Bronchial epithelial cell (primary cell): ENCODE measurements at regions not wholly inside any gene's neighbourhood (a gene's known extent, or its start where the extent isn't known, plus 50 kb on each side); places are given as distances from the start of the nearest gene placed in this dataset.

Experiments used
- DNase-seq: peaks from one replicate; pipeline ENCODE4 v3.0.0-alpha.2; 2010; ENCODE audit warnings: low read depth
- FAIRE-seq: peaks from 2 replicates; lab custom pipeline; 2011; peaks lifted over from hg19 to GRCh38; lab: Jason Lieb, UNC
- H3K27me3 ChIP-seq: 2 replicates; pipeline ENCODE4 v1.5.1; 2011; ENCODE audit warnings: low read length; ENCODE audit not compliant: control insufficient read depth, insufficient read depth
- H3K36me3 ChIP-seq: 2 replicates; pipeline ENCODE4 v1.5.1; 2011; ENCODE audit warnings: low read length; ENCODE audit not compliant: control insufficient read depth, insufficient read depth
- H3K4me3 ChIP-seq: 2 replicates; pipeline ENCODE4 v1.5.1; 2011; ENCODE audit warnings: mild to moderate bottlenecking, low read depth, low read length, control low read depth
- CTCF ChIP-seq: IDR thresholded peaks from 2 replicates; pipeline ENCODE4 v1.5.1; 2011; ENCODE audit warnings: mild to moderate bottlenecking, moderate library complexity, low read length, control low read depth, inconsistent platforms; ENCODE audit not compliant: insufficient read depth, severe bottlenecking

- TF ChIP-seq CTCF = no peak
- Histone ChIP-seq H3K36me3 (no peaks in the 10 kb centered on the region), H3K27me3 (no peaks in the 10 kb centered on the region), H3K4me3 (no peak overlapping the region)
- FAIRE-seq (no peak), DNase-seq (no peak)
Observed at GRCh38 chr18:45328811-45329210, 286.5 kb upstream of the SLC14A2 start.

DNA sequence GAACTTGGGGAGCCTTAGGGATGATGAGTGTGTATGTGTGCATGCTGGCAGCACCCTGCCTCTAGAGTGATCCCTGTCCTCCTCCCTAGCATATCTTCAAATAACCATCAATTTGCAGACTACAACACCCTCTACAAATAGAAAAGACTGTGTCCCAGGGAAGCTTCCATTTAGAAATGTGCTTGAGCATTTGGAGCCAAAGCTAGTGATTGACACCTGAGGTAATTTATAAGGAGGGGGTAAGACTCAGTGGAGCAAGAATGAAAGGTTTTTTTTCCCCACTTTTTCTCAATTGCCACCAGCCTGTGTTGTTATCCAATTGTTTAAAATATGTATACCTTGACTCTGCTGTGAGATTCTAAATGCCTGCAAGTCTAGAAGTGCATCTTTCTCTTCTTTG lies 286.0 kb upstream of the SLC14A2 start:
- H3K36me3 ChIP-seq = no peaks in the 10 kb centered on the region
- H3K4me3 ChIP-seq = no peak overlapping the region
- FAIRE-seq (no peak), DNase-seq (no peak)
- H3K27me3 ChIP-seq = no peaks in the 10 kb centered on the region
- no peak for TF ChIP-seq CTCF

- Histone ChIP-seq H3K27me3 (no peaks in the 10 kb centered on the region), H3K36me3 (no peaks in the 10 kb centered on the region), H3K4me3 (no peak overlapping the region)
- FAIRE-seq = peak; percentile 23
- DNase-seq = no peak
- TF ChIP-seq CTCF = no peak
Observed at GRCh38 chr18:45330170-45330594, 285.1 kb upstream of the SLC14A2 start.

- H3K27me3 ChIP-seq = no peaks in the 10 kb centered on the region
- no peaks in the 10 kb centered on the region for H3K36me3 ChIP-seq
- FAIRE-seq (no peak), DNase-seq (no peak)
- no peak for TF ChIP-seq CTCF
- no peak overlapping the region for H3K4me3 ChIP-seq
Observed at GRCh38 chr18:45332871-45333270, 282.4 kb upstream of the SLC14A2 start.

- DNase-seq (no peak), FAIRE-seq (no peak)
- no peak for TF ChIP-seq CTCF
Observed at GRCh38 chr18:45334191-45334590, 281.1 kb upstream of the SLC14A2 start.

DNA sequence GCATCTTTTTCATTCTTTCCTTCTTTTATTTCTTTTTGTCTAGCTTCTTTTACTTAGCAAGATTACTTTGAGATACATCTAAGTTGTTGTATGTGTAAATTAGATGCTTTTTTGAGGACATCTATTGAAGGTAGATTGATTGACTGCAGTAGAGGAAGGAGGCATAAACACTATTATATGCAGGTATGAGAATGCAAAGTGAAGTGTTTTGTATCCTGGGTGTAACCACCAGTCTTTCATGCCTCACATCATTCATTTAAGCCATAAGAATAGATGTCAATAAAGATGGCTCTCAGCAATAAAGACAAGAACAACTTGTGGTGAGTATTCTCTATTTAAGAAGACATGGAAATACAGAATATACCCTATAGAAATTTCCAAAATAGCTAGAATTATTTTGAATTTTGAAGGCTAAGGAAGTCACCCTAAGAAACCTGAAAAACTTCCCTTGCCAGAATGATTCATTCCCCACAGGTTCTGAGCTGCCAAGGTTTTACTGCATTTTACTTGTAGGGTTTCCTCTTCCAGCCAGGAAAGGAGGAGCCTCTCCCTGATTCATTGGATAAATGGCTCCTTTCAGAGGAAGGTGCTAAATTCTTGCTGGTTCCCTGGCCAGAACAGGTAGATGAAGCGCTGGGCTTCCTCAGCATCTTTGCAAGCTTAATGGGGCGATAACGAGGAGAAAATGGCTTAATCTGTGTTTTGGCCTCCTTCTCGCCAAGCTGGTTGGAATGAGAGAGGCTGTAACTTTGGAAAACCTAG lies 279.8 kb upstream of the SLC14A2 start:
- Histone ChIP-seq H3K36me3 (no peaks in the 10 kb centered on the region), H3K4me3 (no peak overlapping the region), H3K27me3 (no peaks in the 10 kb centered on the region)
- no peak for FAIRE-seq
- no peak for TF ChIP-seq CTCF
- peak; percentile 91 for DNase-seq

More at GRCh38 chr18:45334191-45334590, 281.1 kb upstream of the SLC14A2 start:
- Histone ChIP-seq H3K36me3 (no peaks in the 10 kb centered on the region), H3K4me3 (no peak overlapping the region), H3K27me3 (no peaks in the 10 kb centered on the region)
